Nephron (organoid): ENCODE measurements at regions not wholly inside any gene's neighbourhood (a gene's known extent, or its start where the extent isn't known, plus 50 kb on each side); places are given as distances from the start of the nearest gene placed in this dataset.

Source experiments
- H3K27ac Mint-ChIP-seq, 3 experiments: 2 replicates each; pipeline ENCODE4 v1.8.0; 2020; ENCODE audit warnings: mixed read lengths in 3 of 3, mild to moderate bottlenecking in 2 of 3, moderate library complexity in 1 of 3
- H3K27me3 Mint-ChIP-seq: 2 replicates; pipeline ENCODE4 v1.8.0; 2021; ENCODE audit warnings: low read depth, mild to moderate bottlenecking, moderate library complexity, mixed read lengths
- H3K36me3 Mint-ChIP-seq: 2 replicates; pipeline ENCODE4 v1.8.0; 2020; ENCODE audit warnings: low read depth, mixed read lengths
- H3K4me1 Mint-ChIP-seq: 2 replicates; pipeline ENCODE4 v1.8.0; 2020; ENCODE audit warnings: mixed read lengths
- H3K4me3 Mint-ChIP-seq, 3 experiments: 2 replicates each; pipeline ENCODE4 v1.8.0; 2020; ENCODE audit warnings: mild to moderate bottlenecking in 3 of 3, mixed read lengths in 3 of 3, moderate library complexity in 2 of 3
- H3K9me3 Mint-ChIP-seq: 2 replicates; pipeline ENCODE4 v1.8.0; 2020; ENCODE audit warnings: mixed read lengths
- TF ChIP-seq, protein P1 (sequence below), 3 experiments: fragments of 200-600 bp; sonication (generic); IDR thresholded peaks; one replicate each; pipeline ENCODE4 v1.5.0; 2021; ENCODE audit warnings: antibody characterized with exemption in 3 of 3; ENCODE audit not compliant: unreplicated experiment in 3 of 3

DNA sequence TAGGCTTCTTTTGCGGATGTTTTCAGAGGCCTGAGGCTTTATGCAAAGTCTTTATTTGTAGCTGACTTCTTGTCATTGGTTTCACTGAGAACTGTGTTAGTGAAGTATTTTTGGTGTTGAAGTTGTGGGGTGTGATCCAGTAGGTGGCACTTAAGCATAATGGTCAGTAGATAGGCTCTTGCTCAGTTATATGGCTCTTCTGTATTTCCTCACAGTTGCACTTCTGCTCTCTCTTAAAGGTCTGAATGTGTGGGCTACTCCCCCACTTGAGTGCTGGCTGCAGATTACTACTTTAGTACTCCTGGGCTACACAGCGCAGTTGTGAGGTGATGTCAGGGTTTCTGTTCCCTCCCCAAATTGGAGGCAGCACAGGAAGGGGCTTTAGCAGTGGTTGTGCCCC lies 133.8 kb upstream of the SCN7A start:
- TF ChIP-seq, protein P1, sequence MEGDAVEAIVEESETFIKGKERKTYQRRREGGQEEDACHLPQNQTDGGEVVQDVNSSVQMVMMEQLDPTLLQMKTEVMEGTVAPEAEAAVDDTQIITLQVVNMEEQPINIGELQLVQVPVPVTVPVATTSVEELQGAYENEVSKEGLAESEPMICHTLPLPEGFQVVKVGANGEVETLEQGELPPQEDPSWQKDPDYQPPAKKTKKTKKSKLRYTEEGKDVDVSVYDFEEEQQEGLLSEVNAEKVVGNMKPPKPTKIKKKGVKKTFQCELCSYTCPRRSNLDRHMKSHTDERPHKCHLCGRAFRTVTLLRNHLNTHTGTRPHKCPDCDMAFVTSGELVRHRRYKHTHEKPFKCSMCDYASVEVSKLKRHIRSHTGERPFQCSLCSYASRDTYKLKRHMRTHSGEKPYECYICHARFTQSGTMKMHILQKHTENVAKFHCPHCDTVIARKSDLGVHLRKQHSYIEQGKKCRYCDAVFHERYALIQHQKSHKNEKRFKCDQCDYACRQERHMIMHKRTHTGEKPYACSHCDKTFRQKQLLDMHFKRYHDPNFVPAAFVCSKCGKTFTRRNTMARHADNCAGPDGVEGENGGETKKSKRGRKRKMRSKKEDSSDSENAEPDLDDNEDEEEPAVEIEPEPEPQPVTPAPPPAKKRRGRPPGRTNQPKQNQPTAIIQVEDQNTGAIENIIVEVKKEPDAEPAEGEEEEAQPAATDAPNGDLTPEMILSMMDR (IDR thresholded peaks at IDR 0.05; ENCODE audit: unreplicated experiment in 3 of 3): no peak
- no peak overlapping the region for H3K27ac Mint-ChIP-seq
- H3K9me3 Mint-ChIP-seq: peaks cover 33% of the 10 kb centered on the region
- H3K4me1 Mint-ChIP-seq: no peaks in the 10 kb centered on the region
- H3K27me3 Mint-ChIP-seq: no peaks in the 10 kb centered on the region
- H3K4me3 Mint-ChIP-seq: no peak overlapping the region
- no peaks in the 10 kb centered on the region for H3K36me3 Mint-ChIP-seq

DNA sequence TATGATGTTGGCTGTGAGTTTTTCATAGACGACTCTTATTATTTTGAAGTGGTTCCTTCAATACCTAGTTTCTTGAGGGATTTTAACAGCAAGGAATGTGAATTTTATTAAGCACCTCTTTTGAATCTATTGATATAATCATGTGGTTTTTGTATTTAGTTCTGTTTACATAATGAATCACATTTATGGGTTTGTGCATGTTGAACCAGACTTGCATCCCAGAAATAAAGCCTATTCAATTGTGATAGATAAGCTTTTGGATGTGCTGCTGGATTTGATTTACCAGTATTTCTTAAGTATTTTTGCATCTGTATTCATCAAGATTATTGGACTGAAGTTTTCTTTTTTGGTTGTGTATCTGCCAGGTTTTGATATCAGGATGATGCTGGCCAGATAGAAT lies 131.6 kb upstream of the SCN7A start:
- H3K9me3 Mint-ChIP-seq: peaks cover 22% of the 10 kb centered on the region
- H3K36me3 Mint-ChIP-seq: no peaks in the 10 kb centered on the region
- no peak overlapping the region for H3K27ac Mint-ChIP-seq
- no peaks in the 10 kb centered on the region for H3K4me1 Mint-ChIP-seq
- H3K27me3 Mint-ChIP-seq: no peaks in the 10 kb centered on the region
- TF ChIP-seq, protein P1 (IDR thresholded peaks at IDR 0.05; ENCODE audit: unreplicated experiment in 3 of 3): no peak
- H3K4me3 Mint-ChIP-seq: no peak overlapping the region

DNA sequence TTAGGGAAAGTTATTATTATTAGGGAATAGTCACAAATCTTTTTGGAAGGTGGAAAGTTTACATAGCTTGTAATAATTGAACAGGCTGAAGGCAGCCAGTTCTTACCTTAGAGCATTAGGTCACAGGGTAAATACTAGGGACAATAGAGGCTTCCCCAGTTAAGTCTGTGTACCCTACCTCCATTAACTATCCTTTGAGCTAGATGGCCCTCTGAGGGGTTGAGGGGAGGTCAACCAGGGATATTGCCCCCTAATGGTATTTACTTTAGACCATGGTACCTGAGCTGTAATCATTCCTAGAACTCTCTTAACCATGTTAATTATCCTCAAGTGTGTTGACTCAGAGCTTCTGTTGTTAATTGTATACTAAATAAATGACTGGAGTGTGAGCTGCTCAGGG lies 120.5 kb upstream of the SCN7A start:
- Mint-ChIP-seq H3K27ac (peak overlapping the region in 1 of 3 experiments; percentile 77), H3K9me3 (peaks cover 11% of the 10 kb centered on the region), H3K4me3 (no peak overlapping the region), H3K27me3 (no peaks in the 10 kb centered on the region), H3K4me1 (peaks cover 4% of the 10 kb centered on the region), H3K36me3 (peaks cover 3% of the 10 kb centered on the region)
- TF ChIP-seq, protein P1 (IDR thresholded peaks at IDR 0.05; ENCODE audit: unreplicated experiment in 3 of 3): no peak

DNA sequence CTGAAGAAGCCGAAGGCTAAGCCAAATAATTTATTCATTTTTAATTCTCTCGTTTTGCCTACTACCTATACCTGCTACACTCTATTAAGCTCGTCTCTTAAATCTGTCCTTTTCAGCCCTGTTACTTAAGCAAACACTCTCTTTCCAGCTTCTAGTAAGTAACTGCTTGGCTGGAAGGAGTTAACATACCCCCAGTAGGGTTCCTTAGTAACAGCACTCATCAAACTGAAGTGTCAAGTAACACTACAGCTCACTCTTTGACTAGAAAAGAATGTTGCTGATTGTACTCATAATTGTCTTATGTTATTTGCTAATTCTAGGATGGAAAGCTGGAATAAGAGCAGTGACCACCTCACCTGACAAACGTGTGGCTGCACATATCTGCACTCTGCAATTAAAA lies 120.0 kb upstream of the SCN7A start:
- H3K4me1 Mint-ChIP-seq: peaks cover 4% of the 10 kb centered on the region
- H3K27me3 Mint-ChIP-seq: no peaks in the 10 kb centered on the region
- peaks cover 11% of the 10 kb centered on the region for H3K9me3 Mint-ChIP-seq
- TF ChIP-seq, protein P1 (IDR thresholded peaks at IDR 0.05; ENCODE audit: unreplicated experiment in 3 of 3): no peak
- no peak overlapping the region for H3K4me3 Mint-ChIP-seq
- peaks cover 3% of the 10 kb centered on the region for H3K36me3 Mint-ChIP-seq
- peak overlapping the region in 1 of 3 experiments; percentile 77 for H3K27ac Mint-ChIP-seq

DNA sequence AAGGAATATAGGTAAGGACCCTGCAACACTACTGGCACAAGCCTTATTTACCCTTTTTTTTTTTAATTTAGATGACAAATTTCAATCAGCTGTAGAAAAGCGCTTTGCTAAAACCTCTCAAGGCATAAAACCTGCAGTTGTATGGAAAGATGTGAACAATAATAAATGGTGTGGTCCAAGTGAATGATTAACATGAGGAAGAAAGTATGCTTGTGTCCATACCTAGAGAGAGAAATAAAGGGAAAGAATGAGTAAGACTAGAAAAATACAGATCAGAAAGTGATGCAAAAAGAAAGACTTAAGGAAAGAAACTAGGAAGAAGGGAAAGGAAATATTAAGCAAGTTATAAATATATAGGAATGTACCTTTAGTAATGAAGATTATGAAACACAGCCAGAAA lies 119.2 kb upstream of the SCN7A start:
- peaks cover 3% of the 10 kb centered on the region for H3K36me3 Mint-ChIP-seq
- H3K27me3 Mint-ChIP-seq: no peaks in the 10 kb centered on the region
- H3K4me1 Mint-ChIP-seq: peaks cover 4% of the 10 kb centered on the region
- H3K27ac Mint-ChIP-seq: peak overlapping the region in 1 of 3 experiments; percentile 57
- TF ChIP-seq, protein P1 (IDR thresholded peaks at IDR 0.05; ENCODE audit: unreplicated experiment in 3 of 3): no peak
- no peak overlapping the region for H3K4me3 Mint-ChIP-seq
- H3K9me3 Mint-ChIP-seq: peaks cover 11% of the 10 kb centered on the region

DNA sequence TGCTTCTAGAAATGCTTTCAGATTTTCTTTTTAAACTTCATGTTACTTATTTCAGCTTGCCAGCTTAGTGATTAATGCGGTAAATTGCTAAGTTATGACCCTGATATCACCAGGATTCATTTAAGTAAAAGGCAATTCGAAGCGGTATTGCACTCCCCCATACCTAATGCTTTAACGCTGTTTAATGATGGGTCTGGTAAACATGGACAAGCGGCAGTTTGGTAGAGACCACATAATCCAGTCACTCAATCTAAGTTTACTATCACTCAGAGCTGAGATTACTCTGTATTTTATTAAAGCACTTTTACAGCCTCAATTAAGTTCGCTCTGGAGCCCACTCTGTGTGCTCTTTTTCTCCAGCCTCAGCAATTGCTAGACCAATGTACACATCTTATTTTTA lies 118.2 kb upstream of the SCN7A start:
- Mint-ChIP-seq H3K36me3 (no peaks in the 10 kb centered on the region), H3K27me3 (no peaks in the 10 kb centered on the region), H3K4me3 (no peak overlapping the region), H3K4me1 (peaks cover 4% of the 10 kb centered on the region), H3K9me3 (peaks cover 9% of the 10 kb centered on the region), H3K27ac (peak overlapping the region in 1 of 3 experiments; percentile 95)
- TF ChIP-seq, protein P1 (IDR thresholded peaks at IDR 0.05; ENCODE audit: unreplicated experiment in 3 of 3): no peak
